Activated T-cell treated with anti-CD3 and anti-CD28 coated beads, Interleukin-2, amount 50 U/mL, for 72 hours (primary cell): ENCODE measurements at regions not wholly inside any gene's neighbourhood (a gene's known extent, or its start where the extent isn't known, plus 50 kb on each side); places are given as distances from the start of the nearest gene placed in this dataset.
A peak's percentile ranks its signal among the peaks of the same experiment; 100 is the strongest.

ENCODE experiments used
- ATAC-seq, 2 donors: fragments of 150-1000 bp; cut with Tn5 transposase; replicated peaks in 1 of 2; 2 replicates each; pipeline ENCODE4 v1.10.0; 2021; ENCODE audit warnings: moderate library complexity in 2 of 2, mild to moderate bottlenecking in 1 of 2
- DNase-seq, 2 donors: peaks; one replicate each; pipeline ENCODE4 v3.0.0; 2021 to 2022; ENCODE audit warnings: mixed read lengths in 1 of 2
- H3K27ac Mint-ChIP-seq: one replicate; pipeline ENCODE4 v1.8.0; 2022; ENCODE audit warnings: mild to moderate bottlenecking, moderate library complexity, mixed read lengths
- H3K27me3 Mint-ChIP-seq: one replicate; pipeline ENCODE4 v1.8.0; 2022; ENCODE audit warnings: low read depth, mixed read lengths
- H3K36me3 Mint-ChIP-seq, 2 donors: one replicate each; pipeline ENCODE4 v1.8.0; 2022; ENCODE audit warnings: mixed read lengths in 2 of 2, mild to moderate bottlenecking in 1 of 2; ENCODE audit not compliant: insufficient read depth in 2 of 2
- H3K4me1 Mint-ChIP-seq: one replicate; pipeline ENCODE4 v1.8.0; 2022; ENCODE audit warnings: low read depth, mixed read lengths
- H3K4me3 Mint-ChIP-seq, 2 donors: one replicate each; pipeline ENCODE4 v1.8.0; 2022; ENCODE audit warnings: mild to moderate bottlenecking in 2 of 2, mixed read lengths in 2 of 2, moderate library complexity in 2 of 2
- H3K9me3 Mint-ChIP-seq, 2 donors: one replicate each; pipeline ENCODE4 v1.8.0; 2022; ENCODE audit warnings: mixed read lengths in 2 of 2

DNA sequence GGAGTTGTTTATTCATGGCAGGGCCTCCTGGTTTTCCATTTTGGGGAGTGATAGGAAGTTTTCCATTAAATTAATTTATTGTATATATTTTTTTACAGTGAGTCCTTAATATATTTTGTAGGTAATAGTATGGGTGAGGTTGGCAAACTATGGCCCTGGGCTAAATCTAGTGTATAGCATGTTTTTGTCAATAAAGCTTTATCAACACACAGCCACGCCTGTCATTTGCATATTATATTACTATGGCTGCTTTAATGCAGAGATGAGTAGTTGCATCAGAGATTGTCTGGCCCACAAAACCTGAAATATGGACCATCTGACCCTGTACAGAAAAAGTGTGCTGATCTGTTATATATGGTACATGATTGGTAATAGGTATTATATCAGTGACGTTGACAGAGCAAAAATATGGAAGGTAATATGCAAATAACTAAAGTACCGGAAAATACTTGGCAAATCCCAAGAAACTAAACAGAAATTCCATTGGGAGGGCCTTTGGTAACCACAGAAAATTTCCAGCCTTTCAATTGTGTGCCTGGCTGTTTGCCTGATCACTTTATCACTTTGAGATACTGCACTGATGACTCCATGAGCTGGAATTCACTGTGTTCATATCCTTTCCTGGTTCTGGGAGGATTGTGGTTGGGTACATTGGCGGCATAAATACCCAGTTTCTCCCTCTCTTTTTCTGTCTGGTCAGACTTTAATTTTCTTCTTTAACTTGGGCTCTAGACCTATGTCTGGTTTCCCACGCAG lies 61.7 kb upstream of the RFLNA start:
- no peak for DNase-seq
- Mint-ChIP-seq H3K27ac (no peak overlapping the region), H3K36me3 (peaks cover 2 to 4% of the 10 kb centered on the region in 2 donors)

DNA sequence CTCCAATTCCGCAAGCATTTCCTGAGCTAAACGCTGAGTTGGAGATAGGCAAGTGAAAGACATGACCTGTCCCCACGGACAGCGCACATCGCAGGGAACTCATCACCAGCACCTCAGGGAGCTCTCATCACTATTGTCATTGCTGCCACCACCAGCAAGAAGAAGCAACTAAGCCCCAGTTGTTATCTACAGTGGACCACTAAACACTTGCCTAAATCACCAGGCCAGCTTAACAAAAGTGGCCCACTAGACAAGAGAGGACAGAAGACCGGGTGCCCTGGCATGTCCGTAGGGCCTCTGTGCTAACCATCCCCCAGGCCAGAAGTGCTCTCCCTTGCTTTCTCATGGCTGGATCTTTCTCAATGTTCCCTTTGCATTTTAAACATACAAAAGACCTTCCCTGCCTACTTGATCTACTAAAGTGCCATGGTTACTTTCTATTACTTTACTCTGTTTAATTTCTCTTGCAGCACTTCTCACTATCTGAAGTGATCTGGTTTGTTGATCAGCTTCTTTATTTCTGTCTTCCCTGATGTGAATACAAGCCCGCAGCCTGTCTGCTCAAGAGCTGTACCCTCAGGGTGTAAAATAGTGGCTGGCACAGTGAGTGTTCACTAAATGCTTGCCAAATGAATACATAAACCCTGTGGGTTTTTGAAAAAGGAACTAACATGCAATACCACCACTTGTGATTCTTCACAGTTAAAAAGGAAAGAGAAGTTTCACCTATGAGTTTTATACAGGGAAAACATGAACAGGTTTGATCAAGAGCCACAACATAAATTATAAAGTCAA lies 60.9 kb upstream of the RFLNA start:
- Mint-ChIP-seq H3K4me1 (no peaks in the 10 kb centered on the region), H3K27ac (no peak overlapping the region), H3K36me3 (peaks cover 2 to 4% of the 10 kb centered on the region in 2 donors), H3K27me3 (peaks cover 11% of the 10 kb centered on the region), H3K9me3 (peaks cover 4 to 13% of the 10 kb centered on the region in 2 donors), H3K4me3 (no peak overlapping the region)
- ATAC-seq (no peak), DNase-seq (no peak)

More for the DNA sequence above, 61.7 kb upstream of the RFLNA start:
- peaks cover 4 to 13% of the 10 kb centered on the region in 2 donors for H3K9me3 Mint-ChIP-seq
- no peak overlapping the region for H3K4me3 Mint-ChIP-seq
- ATAC-seq, result no peak
- H3K27me3 Mint-ChIP-seq, result peaks cover 13% of the 10 kb centered on the region
- no peaks in the 10 kb centered on the region for H3K4me1 Mint-ChIP-seq

DNA sequence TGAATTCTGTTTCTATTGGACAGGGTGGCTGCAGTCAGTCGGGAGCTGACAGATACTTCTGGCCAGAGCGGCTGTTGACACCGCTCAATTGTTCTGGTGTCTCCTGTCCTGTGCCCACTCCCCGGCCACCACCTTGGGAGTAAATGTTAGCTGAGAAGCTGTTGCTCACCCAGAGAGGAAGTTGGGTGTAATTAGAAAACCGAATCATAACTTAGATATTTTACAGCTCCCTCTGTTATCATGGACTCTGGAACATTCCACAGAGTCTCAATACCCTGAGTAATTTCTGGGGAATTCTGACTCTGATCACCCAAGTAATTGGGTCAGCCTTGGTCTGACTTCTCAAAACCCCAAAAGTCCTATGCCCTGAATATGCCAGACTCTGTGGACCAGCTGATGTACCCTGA lies 58.3 kb upstream of the RFLNA start:
- Mint-ChIP-seq H3K4me3 (no peak overlapping the region), H3K36me3 (peaks cover 2 to 4% of the 10 kb centered on the region in 2 donors), H3K9me3 (peaks cover 4 to 5% of the 10 kb centered on the region in 2 donors), H3K4me1 (no peaks in the 10 kb centered on the region), H3K27ac (no peak overlapping the region), H3K27me3 (no peaks in the 10 kb centered on the region)
- ATAC-seq (no peak), DNase-seq (no peak)

DNA sequence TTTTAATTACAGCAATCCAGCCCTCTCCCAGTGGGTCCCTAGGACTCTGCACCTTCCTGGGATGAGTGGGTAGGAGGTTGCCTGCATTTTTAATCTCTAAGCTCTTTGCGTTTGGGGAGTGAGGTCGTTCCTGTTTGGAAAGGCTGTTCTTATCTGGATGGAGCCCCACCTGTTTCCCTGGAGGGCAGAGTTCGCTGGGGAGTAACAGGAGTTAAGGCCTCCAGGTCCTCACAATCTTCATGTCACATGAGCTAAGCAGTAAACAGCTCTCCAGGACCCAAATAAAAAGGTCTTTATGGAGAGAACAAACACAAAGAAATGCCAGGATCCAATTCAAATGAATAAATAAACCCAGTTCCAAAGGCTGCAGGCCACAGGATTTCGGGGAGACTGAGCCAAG lies 56.0 kb upstream of the RFLNA start:
- H3K36me3 Mint-ChIP-seq, result peaks cover 2 to 4% of the 10 kb centered on the region in 2 donors
- no peak overlapping the region for H3K4me3 Mint-ChIP-seq
- ATAC-seq, result no peak
- no peak for DNase-seq
- H3K4me1 Mint-ChIP-seq, result no peaks in the 10 kb centered on the region
- no peaks in the 10 kb centered on the region for H3K27me3 Mint-ChIP-seq
- peaks cover 4 to 5% of the 10 kb centered on the region in 2 donors for H3K9me3 Mint-ChIP-seq
- no peak overlapping the region for H3K27ac Mint-ChIP-seq

DNA sequence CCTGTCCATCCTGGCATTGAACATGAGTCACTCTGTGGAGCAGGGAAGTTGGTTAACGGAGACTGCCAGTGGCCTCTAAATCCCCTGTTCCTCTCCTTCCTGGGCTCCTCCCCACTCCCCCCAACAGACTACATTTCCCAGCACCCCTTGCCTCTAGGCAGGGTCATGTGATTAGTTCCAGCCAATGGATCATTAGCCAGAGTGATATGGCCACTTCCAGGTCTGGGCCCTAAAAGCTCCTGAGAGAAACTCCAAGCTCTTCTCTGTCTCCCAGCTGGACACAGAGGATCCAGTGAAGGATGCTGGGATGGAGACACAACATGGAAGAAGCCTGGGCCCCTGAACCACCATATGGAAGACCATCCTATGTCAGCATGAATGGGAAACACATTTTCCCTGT lies 54.4 kb upstream of the RFLNA start:
- Mint-ChIP-seq H3K9me3 (no peaks in the 10 kb centered on the region), H3K36me3 (no peaks in the 10 kb centered on the region), H3K4me1 (no peaks in the 10 kb centered on the region), H3K27me3 (peaks cover 6% of the 10 kb centered on the region), H3K27ac (no peak overlapping the region), H3K4me3 (no peak overlapping the region)
- peak in 1 of 2 donors; percentile 36 for ATAC-seq
- DNase-seq, result no peak

DNA sequence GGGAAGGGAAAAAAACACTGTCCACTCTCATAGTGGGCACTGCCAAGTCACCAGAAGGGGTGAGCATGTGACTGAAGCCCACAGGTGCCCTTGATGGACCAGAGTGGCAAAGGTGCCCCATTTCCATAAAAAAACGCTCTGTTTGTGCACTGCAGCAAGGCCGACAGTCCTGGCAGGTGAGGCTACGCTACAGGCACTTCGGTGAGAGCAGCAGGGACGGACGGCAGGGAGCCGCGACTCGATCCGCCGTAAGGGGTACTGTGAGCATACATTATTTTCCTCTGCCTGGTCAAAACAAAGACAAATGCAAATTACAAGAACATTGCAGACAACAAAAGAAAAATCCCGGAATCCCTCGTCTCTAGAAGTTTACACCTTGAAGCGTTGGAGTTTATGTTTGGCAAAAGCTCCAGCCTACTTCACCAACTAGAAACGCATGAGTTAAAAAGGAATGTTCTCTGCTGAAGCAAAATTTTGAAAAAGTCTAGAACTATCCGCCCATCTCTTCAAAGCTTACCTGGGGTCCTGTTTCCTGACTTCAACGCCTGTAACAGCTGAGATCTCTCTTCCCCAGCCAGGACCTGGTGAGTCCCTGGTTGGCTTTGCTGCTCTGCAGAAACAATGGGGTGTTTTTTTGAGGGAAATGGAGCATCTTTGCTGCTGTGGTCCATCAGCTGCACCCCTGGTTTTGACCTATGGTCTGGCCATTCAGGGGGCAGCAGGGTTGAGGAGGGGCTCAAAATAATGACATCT lies 52.9 kb upstream of the RFLNA start:
- no peaks in the 10 kb centered on the region for H3K9me3 Mint-ChIP-seq
- no peak overlapping the region for H3K27ac Mint-ChIP-seq
- peaks cover 14% of the 10 kb centered on the region for H3K27me3 Mint-ChIP-seq
- H3K36me3 Mint-ChIP-seq, result peaks cover 0 to 2% of the 10 kb centered on the region in 2 donors
- no peak overlapping the region for H3K4me3 Mint-ChIP-seq
- no peak for DNase-seq
- no peaks in the 10 kb centered on the region for H3K4me1 Mint-ChIP-seq
- ATAC-seq, result no peak

DNA sequence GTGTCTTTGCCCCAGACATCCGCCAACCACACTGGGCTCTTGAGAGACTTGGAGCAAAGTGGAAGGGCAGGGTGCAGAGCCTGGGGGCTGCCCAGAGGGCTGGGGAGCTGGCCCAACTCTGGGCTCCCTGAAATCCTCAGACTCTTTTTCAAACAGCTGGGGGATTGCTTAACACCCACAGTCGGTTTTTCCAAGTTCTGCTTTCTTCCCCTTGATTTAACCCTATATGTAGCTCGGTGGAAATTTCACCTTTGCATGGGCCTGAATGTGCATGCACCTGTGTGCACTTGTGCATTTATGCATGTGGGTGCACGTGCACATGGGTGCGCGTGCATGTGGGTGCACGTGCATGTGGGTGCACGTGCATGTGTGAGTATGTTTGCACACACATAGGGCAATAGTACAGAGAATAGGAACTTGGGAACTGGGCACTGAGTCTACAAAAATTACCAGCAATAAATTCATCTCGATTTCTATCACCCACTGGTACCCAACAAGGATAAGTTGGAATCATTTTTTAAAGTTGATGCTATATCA lies 52.3 kb upstream of the RFLNA start:
- Mint-ChIP-seq H3K36me3 (peaks cover 0 to 4% of the 10 kb centered on the region in 2 donors), H3K4me1 (no peaks in the 10 kb centered on the region), H3K4me3 (no peak overlapping the region), H3K27me3 (peaks cover 21% of the 10 kb centered on the region), H3K9me3 (peaks cover 0 to 1% of the 10 kb centered on the region in 2 donors), H3K27ac (no peak overlapping the region)
- ATAC-seq, result no peak
- no peak for DNase-seq

DNA sequence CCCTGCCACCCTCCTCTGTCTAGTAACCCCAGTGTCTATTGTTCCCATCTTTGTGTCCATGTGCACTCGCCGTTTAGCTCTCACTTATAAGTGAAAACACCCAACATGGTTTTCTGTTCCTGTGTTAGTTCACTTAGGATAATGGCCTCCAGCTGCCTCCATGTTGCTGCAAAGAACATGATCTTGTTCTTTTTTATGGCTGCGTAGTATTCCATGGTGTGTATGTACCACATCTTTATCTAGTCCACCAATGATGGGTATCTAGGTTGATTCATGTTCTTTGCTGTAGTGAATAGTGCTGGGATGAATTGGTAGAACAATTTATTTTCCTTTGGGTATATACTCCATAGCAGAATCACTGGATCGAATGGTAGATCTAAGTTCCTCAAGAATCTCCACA lies 51.0 kb upstream of the RFLNA start:
- ATAC-seq, result no peak
- Mint-ChIP-seq H3K27ac (no peak overlapping the region), H3K27me3 (peaks cover 22% of the 10 kb centered on the region)

More for the DNA sequence above, 51.0 kb upstream of the RFLNA start:
- Mint-ChIP-seq H3K4me1 (no peaks in the 10 kb centered on the region), H3K36me3 (peaks cover 0 to 4% of the 10 kb centered on the region in 2 donors), H3K9me3 (peaks cover 0 to 1% of the 10 kb centered on the region in 2 donors), H3K4me3 (no peak overlapping the region)
- DNase-seq, result no peak
